GM06990 (cell line): ENCODE measurements at regions not wholly inside any gene's neighbourhood (a gene's known extent, or its start where the extent isn't known, plus 50 kb on each side); places are given as distances from the start of the nearest gene placed in this dataset.
"Not testable (repeated sequence)": the region's sequence is repeated elsewhere in the genome, so short reads cannot be mapped to it uniquely, and the experiment has no call there.

Source experiments
- DNase-seq: peaks from one replicate; pipeline ENCODE4 v3.0.0-alpha.2; 2011; ENCODE audit not compliant: insufficient read length; ENCODE audit errors: extremely low read depth
- H3K27me3 ChIP-seq: replicated peaks from 2 replicates; pipeline ENCODE4 v1.6.0; 2011; ENCODE audit warnings: low read length; ENCODE audit not compliant: control insufficient read depth, insufficient read depth
- H3K36me3 ChIP-seq: 2 replicates; pipeline ENCODE4 v1.5.1; 2011; ENCODE audit warnings: low read length; ENCODE audit not compliant: control insufficient read depth, insufficient read depth
- H3K4me3 ChIP-seq: replicated peaks from 2 replicates; pipeline ENCODE4 v1.5.1; 2011; ENCODE audit warnings: low read depth, mild to moderate bottlenecking, control low read depth, low read length
- TF ChIP-seq, protein P1 (sequence below): IDR thresholded peaks from 2 replicates; pipeline ENCODE4 v1.5.1; 2011; ENCODE audit warnings: low read length, control low read depth, mild to moderate bottlenecking, inconsistent platforms; ENCODE audit not compliant: insufficient read depth, poor library complexity, severe bottlenecking

DNA sequence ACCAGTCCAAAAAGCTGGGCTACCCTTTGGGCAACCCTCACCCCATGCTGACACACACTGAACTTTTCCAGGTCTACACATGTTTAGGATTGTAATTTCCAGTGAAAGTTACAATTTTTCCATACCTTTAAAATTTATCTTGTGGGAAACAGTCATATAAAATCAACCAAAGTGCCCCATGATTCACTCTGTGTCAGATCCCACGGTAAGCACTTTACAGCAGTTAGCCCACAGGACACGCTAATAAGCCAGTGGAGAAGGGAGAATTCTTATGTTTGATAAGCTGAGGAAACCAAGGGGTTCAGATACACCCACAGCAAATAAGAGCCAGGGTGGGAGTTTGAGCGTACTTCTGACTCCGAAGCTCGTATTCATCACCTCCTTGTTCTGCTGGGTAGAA is 72.4 kb upstream of the TBL1X start:
- TF ChIP-seq, protein P1, sequence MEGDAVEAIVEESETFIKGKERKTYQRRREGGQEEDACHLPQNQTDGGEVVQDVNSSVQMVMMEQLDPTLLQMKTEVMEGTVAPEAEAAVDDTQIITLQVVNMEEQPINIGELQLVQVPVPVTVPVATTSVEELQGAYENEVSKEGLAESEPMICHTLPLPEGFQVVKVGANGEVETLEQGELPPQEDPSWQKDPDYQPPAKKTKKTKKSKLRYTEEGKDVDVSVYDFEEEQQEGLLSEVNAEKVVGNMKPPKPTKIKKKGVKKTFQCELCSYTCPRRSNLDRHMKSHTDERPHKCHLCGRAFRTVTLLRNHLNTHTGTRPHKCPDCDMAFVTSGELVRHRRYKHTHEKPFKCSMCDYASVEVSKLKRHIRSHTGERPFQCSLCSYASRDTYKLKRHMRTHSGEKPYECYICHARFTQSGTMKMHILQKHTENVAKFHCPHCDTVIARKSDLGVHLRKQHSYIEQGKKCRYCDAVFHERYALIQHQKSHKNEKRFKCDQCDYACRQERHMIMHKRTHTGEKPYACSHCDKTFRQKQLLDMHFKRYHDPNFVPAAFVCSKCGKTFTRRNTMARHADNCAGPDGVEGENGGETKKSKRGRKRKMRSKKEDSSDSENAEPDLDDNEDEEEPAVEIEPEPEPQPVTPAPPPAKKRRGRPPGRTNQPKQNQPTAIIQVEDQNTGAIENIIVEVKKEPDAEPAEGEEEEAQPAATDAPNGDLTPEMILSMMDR, result no peak
- no peaks in the 10 kb centered on the region for H3K27me3 ChIP-seq
- no peaks in the 10 kb centered on the region for H3K36me3 ChIP-seq
- DNase-seq, result no peak
- H3K4me3 ChIP-seq, result no peak overlapping the region

DNA sequence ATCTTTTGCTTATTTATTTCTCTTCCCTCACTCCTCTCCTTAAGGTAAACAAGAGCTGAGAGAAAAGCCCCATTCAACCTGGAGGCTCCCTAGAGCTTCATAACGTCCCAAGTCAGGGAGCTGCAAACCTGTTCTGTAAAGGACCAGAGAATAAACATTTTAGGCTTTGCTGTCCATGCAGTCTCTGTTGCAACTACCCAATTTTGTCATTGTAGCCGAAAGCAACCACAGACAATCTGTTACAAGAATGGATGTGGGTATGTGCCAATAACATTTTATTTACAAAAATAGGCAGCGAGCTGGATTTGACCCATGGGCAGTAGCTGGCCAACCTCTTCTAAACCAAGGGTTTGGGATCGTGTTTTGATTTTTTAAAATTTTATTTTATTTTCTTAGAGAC is 71.3 kb upstream of the TBL1X start:
- TF ChIP-seq, protein P1, result no peak
- Histone ChIP-seq H3K36me3 (no peaks in the 10 kb centered on the region), H3K27me3 (no peaks in the 10 kb centered on the region), H3K4me3 (no peak overlapping the region)
- DNase-seq, result no peak

DNA sequence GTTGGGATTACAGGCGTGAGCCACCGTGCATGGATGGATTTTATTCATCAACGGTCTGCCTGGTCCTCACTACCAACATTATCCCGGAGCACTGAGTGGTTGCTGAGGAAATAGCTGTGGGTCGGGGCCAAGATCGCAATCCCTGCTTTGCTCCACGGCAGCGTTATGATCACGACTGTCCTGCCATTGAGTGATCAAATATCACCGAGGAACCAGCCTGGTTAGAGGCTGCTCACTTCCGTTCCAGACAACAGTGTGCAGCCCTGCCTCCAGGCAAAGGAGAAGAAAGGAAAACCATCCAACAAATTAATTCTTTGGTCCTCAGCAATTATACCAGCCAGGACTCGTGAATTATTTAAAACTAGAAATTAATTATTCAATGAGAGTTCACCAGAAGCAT is 70.6 kb upstream of the TBL1X start:
- no peaks in the 10 kb centered on the region for H3K27me3 ChIP-seq
- TF ChIP-seq, protein P1, result no peak
- no peaks in the 10 kb centered on the region for H3K36me3 ChIP-seq
- DNase-seq, result no peak
- H3K4me3 ChIP-seq, result no peak overlapping the region

DNA sequence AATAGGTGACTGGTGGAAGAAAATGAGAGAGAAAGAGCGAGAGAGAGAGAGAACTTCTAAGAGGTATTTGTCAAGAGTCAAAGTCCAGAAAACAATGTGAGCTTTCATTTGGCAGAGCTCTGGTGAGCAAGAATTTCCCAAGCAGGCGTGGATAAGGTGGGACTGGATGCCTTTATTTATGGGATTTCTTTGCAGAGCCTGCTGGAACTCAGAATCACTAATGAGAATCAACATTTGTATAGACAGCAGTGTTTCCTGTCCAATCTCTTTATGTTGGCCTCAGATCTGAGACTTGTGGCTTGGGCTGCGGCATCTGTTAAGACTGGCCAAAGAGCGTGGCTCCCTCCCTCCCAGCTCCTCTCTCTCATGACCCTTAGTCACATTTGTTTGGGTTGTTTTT is 67.9 kb upstream of the TBL1X start:
- no peaks in the 10 kb centered on the region for H3K36me3 ChIP-seq
- H3K27me3 ChIP-seq, result no peaks in the 10 kb centered on the region
- no peak overlapping the region for H3K4me3 ChIP-seq
- no peak for DNase-seq
- TF ChIP-seq, protein P1, result no peak

DNA sequence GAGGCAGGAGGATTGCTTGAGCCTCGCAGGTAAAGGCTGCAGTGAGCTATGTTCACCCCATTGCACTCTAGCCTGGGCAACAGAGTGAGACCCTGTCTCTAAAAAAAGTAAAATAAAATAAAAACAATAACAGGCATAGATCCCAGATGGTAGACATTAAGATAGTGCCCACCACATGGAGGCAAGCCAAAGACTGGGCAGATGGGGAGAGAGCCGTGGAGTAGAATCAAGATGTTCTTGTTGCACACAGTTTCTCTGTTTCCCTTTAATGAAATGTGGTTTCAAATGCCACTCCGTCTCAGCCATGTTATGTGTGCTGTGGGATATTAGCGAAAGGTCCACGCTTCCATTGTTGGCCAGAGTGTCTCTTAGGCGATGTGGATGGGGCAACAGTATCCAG is 63.8 kb upstream of the TBL1X start:
- DNase-seq, result no peak
- TF ChIP-seq, protein P1, result no peak
- no peak overlapping the region for H3K4me3 ChIP-seq
- no peaks in the 10 kb centered on the region for H3K27me3 ChIP-seq
- H3K36me3 ChIP-seq, result no peaks in the 10 kb centered on the region

DNA sequence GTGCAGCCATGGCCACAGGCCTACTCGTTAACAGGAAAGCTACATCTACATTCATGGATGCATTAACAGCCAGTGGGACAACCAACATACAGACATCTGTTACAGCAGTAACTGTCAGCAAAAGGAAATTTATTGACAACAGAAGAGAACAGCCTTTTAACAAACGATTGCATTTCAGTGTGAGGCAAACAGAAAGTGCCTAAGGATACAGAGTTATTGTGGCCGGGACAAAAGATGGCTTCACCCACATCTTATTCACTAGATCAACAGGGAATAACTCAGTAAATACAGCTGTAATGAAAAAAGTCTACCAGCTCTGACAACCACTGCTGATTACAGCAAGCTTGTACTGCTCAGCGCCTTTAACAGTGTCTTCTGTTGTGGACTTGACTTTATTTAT is 61.5 kb upstream of the TBL1X start:
- TF ChIP-seq, protein P1, result no peak
- no peak for DNase-seq
- H3K27me3 ChIP-seq, result no peaks in the 10 kb centered on the region
- no peak overlapping the region for H3K4me3 ChIP-seq
- no peaks in the 10 kb centered on the region for H3K36me3 ChIP-seq

DNA sequence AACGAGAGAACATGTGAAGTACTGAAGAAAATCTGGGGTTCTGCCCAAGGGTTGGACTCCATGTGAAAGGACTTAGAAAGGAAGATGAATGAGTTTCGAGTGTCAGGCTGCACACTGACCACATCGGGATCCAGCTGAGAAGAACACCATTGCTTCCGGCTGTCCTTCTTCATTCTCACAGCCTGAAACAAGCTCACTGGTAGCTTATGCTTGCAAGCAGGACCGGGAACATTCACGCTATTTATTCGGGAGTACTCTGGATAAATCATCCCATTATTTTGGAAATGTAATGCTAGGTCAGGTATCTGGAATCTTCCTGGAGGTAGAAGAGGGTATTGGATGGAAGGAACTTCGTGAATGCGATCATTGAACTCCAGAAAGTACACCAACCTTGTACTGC is 59.2 kb upstream of the TBL1X start:
- H3K4me3 ChIP-seq, DNase-seq, H3K36me3 ChIP-seq, H3K27me3 ChIP-seq: not testable (repeated sequence)

DNA sequence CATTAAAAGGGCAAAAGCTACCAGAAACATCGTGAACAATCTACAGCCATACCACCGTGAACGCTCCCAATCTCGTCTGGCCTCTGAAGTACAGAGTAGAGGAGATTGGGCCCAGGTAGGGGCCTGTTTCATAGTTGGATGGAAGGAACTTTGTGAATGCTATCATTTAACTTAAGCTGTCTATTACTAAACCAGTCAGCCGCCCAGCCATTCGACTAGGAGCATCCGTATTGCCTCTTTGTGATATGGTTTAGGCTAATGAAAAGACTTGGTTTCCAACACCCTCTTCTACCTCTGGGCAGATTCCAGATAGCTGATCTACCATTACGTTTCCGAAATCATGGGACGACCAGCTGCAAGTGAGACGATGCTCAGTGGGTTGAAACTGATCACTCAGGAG is 54.0 kb upstream of the TBL1X start:
- H3K4me3 ChIP-seq, H3K36me3 ChIP-seq, DNase-seq, H3K27me3 ChIP-seq: not testable (repeated sequence)

DNA sequence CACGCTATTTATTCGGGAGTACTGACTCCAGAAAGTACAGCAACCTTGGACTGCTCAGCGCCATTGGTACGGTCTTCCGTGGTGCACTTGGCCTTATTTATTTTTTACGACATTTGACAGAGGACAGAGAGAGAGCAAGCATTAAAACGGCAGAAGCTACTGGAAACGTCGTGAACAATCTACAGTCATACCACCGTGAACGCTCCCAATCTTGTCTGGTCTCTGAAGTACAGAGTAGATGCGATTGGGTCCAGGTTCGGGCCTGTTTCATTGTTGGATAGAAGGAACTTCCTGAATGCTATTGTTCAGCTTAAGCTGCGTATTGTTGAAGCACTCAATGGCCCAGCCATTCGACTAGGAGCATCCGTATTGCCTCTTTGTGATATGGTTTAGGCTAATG is 53.2 kb upstream of the TBL1X start:
- H3K27me3 ChIP-seq, H3K36me3 ChIP-seq, H3K4me3 ChIP-seq, DNase-seq: not testable (repeated sequence)
